ENCODE measurements at regions not wholly inside any gene's neighbourhood (a gene's known extent, or its start where the extent isn't known, plus 50 kb on each side); places are given as distances from the start of the nearest gene placed in this dataset.
"Not testable (repeated sequence)": the region's sequence is repeated elsewhere in the genome, so short reads cannot be mapped to it uniquely, and the experiment has no call there.

DNA sequence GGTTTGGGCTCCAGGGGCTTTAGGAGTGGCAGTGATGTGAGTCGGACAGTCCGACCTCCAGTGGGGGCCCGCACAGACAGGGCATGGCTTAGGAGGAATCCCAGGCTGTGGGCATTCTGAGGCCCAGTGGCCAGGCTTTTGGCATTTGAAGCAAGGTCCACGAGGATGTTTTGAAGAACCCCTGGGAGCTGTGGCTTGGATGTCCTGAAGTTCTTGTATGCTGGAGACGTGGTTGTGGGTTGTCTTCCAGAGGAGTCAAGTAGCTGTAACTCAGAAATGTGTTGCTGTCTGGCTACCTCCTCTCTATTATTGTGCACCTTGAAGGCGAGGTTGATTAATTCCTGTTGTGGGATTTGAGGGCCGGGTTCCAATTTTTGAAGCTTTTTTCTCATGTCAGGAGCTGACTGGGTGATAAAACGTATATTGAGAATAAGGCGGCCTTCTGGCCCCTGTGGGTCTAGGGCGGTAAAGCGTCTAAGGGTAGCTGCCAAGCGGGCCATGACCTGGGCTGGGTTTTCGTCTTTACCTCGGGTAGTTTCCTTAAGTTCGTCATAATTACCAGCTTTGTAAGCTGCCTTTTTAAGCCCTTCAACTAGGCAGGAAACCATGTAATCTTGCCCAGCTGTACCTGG lies 67.3 kb upstream of the EZR start:
- H3K9me3 ChIP-seq; H3K36me3 ChIP-seq (replicated peaks in 1 of 2; ENCODE audit: insufficient read depth in 1 of 2, low read depth in 2 of 2); H3K27ac ChIP-seq; H3K27me3 ChIP-seq; H3K4me3 ChIP-seq; ATAC-seq; DNase-seq; H3K4me1 ChIP-seq; intact Hi-C loops (cut with DNase I): not testable (repeated sequence)
- WGBS, 2 donors, result 91% methylated on average over 15 of the region's 15 CpGs

GRCh38 chr6:158881884-158882283 lies 62.7 kb upstream of the EZR start:
- WGBS, 2 donors, result 51 to 65% methylated on average over 3 of the region's 3 CpGs
- H3K36me3 ChIP-seq (replicated peaks in 1 of 2; ENCODE audit: insufficient read depth in 1 of 2, low read depth in 2 of 2); H3K9me3 ChIP-seq; DNase-seq; H3K27me3 ChIP-seq; H3K4me3 ChIP-seq; H3K4me1 ChIP-seq; H3K27ac ChIP-seq; intact Hi-C loops (cut with DNase I); ATAC-seq: not testable (repeated sequence)

GRCh38 chr6:158881276-158881675 lies 62.1 kb upstream of the EZR start:
- intact Hi-C loops (cut with DNase I); H3K36me3 ChIP-seq (replicated peaks in 1 of 2; ENCODE audit: insufficient read depth in 1 of 2, low read depth in 2 of 2); DNase-seq; ATAC-seq; H3K4me1 ChIP-seq; H3K9me3 ChIP-seq; H3K4me3 ChIP-seq; H3K27ac ChIP-seq; H3K27me3 ChIP-seq: not testable (repeated sequence)
- 80 to 86% methylated on average over 1 of the region's 1 CpG for WGBS, 2 donors

DNA sequence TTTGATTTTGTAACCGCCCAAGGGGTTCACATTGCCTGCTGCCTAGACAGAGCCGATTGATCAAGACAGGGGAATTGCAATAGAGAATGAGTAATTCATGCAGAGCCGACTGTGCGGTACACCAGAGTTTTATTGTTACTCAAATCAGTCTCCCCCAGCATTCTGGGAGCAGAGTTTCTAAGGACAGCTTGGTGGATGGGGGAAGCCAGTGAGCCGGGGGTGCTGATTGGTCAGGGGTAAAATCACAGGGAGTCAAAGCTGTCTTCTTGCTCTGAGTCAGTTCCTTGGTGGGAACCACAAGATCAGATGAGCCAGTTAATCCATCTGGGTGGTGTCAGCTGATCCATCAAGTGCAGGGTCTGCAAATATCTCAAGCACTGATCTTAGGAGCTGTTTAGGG lies 60.0 kb upstream of the EZR start:
- ATAC-seq (no peak), DNase-seq (no peak)
- H3K4me1 ChIP-seq, result no peaks in the 10 kb centered on the region
- H3K27ac ChIP-seq, result no peak overlapping the region
- intact Hi-C loops (cut with DNase I), result no loop called here
- no peaks in the 10 kb centered on the region for H3K27me3 ChIP-seq
- H3K9me3 ChIP-seq, result no peaks in the 10 kb centered on the region
- no peak overlapping the region for H3K4me3 ChIP-seq
- no peaks in the 10 kb centered on the region for H3K36me3 ChIP-seq (replicated peaks in 1 of 2; ENCODE audit: insufficient read depth in 1 of 2, low read depth in 2 of 2)
- WGBS, 2 donors, result 74 to 85% methylated on average over 5 of the region's 5 CpGs
- TF ChIP-seq POLR2A (IDR thresholded peaks at IDR 0.05), result no peak
- TF ChIP-seq, protein P1, sequence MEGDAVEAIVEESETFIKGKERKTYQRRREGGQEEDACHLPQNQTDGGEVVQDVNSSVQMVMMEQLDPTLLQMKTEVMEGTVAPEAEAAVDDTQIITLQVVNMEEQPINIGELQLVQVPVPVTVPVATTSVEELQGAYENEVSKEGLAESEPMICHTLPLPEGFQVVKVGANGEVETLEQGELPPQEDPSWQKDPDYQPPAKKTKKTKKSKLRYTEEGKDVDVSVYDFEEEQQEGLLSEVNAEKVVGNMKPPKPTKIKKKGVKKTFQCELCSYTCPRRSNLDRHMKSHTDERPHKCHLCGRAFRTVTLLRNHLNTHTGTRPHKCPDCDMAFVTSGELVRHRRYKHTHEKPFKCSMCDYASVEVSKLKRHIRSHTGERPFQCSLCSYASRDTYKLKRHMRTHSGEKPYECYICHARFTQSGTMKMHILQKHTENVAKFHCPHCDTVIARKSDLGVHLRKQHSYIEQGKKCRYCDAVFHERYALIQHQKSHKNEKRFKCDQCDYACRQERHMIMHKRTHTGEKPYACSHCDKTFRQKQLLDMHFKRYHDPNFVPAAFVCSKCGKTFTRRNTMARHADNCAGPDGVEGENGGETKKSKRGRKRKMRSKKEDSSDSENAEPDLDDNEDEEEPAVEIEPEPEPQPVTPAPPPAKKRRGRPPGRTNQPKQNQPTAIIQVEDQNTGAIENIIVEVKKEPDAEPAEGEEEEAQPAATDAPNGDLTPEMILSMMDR (IDR thresholded peaks at IDR 0.05), result no peak

DNA sequence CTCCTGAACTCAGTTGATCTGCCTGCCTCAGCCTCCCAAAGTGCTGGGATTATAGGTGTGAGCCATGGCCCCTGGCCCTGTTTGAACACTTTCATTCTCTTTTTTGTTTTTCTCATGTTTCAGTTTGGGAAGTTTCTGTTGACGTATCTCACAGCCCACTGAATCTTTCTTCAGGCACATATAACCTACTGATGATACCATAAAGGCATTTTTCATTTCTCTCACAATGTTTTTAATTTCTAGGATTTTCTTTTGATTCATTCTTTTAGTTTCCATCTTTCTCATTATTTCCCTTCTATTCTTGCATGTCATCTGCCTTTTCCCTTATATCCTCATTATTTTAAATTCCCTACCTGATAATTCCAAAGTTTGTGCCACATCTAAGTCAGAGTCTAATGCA lies 58.5 kb upstream of the EZR start:
- DNase-seq, result no peak
- 88 to 100% methylated on average over 1 of the region's 1 CpG for WGBS, 2 donors
- Histone ChIP-seq H3K9me3 (no peaks in the 10 kb centered on the region), H3K4me3 (no peak overlapping the region), H3K27me3 (no peaks in the 10 kb centered on the region), H3K4me1 (no peaks in the 10 kb centered on the region), H3K27ac (no peak overlapping the region), H3K36me3 (replicated peaks in 1 of 2; ENCODE audit: insufficient read depth in 1 of 2, low read depth in 2 of 2) (no peaks in the 10 kb centered on the region)
- no peak for ATAC-seq
- intact Hi-C loops (cut with DNase I), result no loop called here
- TF ChIP-seq POLR2A (IDR thresholded peaks at IDR 0.05), result no peak
- TF ChIP-seq, protein P1 (IDR thresholded peaks at IDR 0.05), result no peak

DNA sequence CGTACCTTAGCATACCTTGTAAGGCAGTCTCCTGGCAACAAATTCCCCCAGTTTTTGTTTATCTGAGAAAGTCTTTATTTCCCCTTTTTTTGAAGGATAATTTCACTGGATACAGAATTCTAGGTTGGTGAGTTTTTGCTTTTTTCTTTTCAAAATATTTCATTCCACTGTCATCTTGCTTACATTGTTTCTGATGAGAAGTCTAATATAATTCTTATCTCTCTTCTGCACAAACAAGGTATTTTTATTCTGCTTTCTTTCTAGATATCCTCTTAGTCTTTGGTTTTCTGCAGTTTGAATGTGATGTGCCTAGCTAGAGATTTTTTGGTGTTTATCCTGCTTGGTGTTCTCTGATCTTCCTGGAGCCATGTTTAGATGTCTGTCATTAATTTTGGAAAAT lies 57.7 kb upstream of the EZR start:
- no peak for ATAC-seq
- no peaks in the 10 kb centered on the region for H3K4me1 ChIP-seq
- H3K27ac ChIP-seq, result no peak overlapping the region
- intact Hi-C loops (cut with DNase I), result no loop called here
- H3K4me3 ChIP-seq, result no peak overlapping the region
- DNase-seq, result no peak
- H3K27me3 ChIP-seq, result no peaks in the 10 kb centered on the region
- no peaks in the 10 kb centered on the region for H3K36me3 ChIP-seq (replicated peaks in 1 of 2; ENCODE audit: insufficient read depth in 1 of 2, low read depth in 2 of 2)
- 93 to 100% methylated on average over 1 of the region's 1 CpG for WGBS, 2 donors
- no peak for TF ChIP-seq POLR2A (IDR thresholded peaks at IDR 0.05)
- TF ChIP-seq, protein P1 (IDR thresholded peaks at IDR 0.05), result no peak
- no peaks in the 10 kb centered on the region for H3K9me3 ChIP-seq
